ENCODE measurements at regions not wholly inside any gene's neighbourhood (a gene's known extent, or its start where the extent isn't known, plus 50 kb on each side); places are given as distances from the start of the nearest gene placed in this dataset.

- Histone ChIP-seq H3K4me1 (replicated peaks in 1 of 4; ENCODE audit: control insufficient read depth in 3 of 4, insufficient read depth in 4 of 4, low read length in 3 of 4) (no peaks in the 10 kb centered on the region), H3K27ac (ENCODE audit: low read depth, low read length) (no peak overlapping the region), H3K9ac (replicated peaks in 1 of 4; ENCODE audit: extremely low read depth in 1 of 4, low read depth in 3 of 4, low read length in 3 of 4) (no peak overlapping the region), H2BK12ac (ENCODE audit: low read depth, low read length) (no peak overlapping the region), H3K4ac (replicated peaks; ENCODE audit: insufficient read length, low read depth, low read length) (no peak overlapping the region), H4K20me1 (replicated peaks in 1 of 2; ENCODE audit: control insufficient read depth in 1 of 2, insufficient read depth in 2 of 2, low read length in 2 of 2) (no peaks in the 10 kb centered on the region), H3K4me3 (ENCODE audit: extremely low read depth in 1 of 4, insufficient read depth in 2 of 4, low read depth in 3 of 4, low read length in 4 of 4) (no peak overlapping the region), H2AK5ac (ENCODE audit: low read depth, low read length) (no peak overlapping the region), H2BK5ac (ENCODE audit: low read depth, low read length) (no peak overlapping the region), H3K18ac (ENCODE audit: extremely low read depth, low read length) (no peak overlapping the region), H2BK20ac (ENCODE audit: low read length) (no peak overlapping the region), H3K36me3 (ENCODE audit: control insufficient read depth in 2 of 4, insufficient read depth in 4 of 4, low read length in 3 of 4) (no peaks in the 10 kb centered on the region), H3K23ac (ENCODE audit: insufficient read length) (no peak overlapping the region), H3K4me2 (ENCODE audit: insufficient read depth in 1 of 2, low read depth in 2 of 2, low read length in 2 of 2) (no peak overlapping the region), H3K79me1 (ENCODE audit: low read depth, low read length) (no peaks in the 10 kb centered on the region), H4K8ac (ENCODE audit: extremely low read depth, insufficient read depth, low read length) (no peak overlapping the region), H3K27me3 (replicated peaks in 1 of 4; ENCODE audit: control insufficient read depth in 3 of 4, extremely low read depth in 1 of 4, insufficient read depth in 3 of 4, low read length in 3 of 4) (no peaks in the 10 kb centered on the region), H4K91ac (replicated peaks; ENCODE audit: insufficient read length, low read length) (no peak overlapping the region), H3K23me2 (ENCODE audit: low read depth, low read length) (no peaks in the 10 kb centered on the region), H2BK15ac (ENCODE audit: low read length) (no peak overlapping the region), H4K5ac (ENCODE audit: insufficient read length, low read depth, low read length) (no peak overlapping the region), H3K79me2 (ENCODE audit: control insufficient read depth in 1 of 2, insufficient read depth in 2 of 2, low read length in 2 of 2) (no peaks in the 10 kb centered on the region), H3K56ac (replicated peaks; ENCODE audit: insufficient read length, low read depth, low read length) (no peak overlapping the region), H2AFZ (ENCODE audit: low read length) (no peak overlapping the region), H3K9me3 (ENCODE audit: insufficient read depth in 2 of 2, low read depth in 1 of 2, low read length in 1 of 2) (no peaks in the 10 kb centered on the region), H2BK120ac (replicated peaks; ENCODE audit: low read depth, low read length) (no peak overlapping the region), H3K14ac (ENCODE audit: insufficient read length) (no peak overlapping the region)
- no peak for DNase-seq (ENCODE audit: low read depth in 1 of 2, low spot score in 2 of 2)
- CTCF ChIA-PET (ENCODE audit: partially characterized antibody), result no interaction called here
- POLR2A ChIA-PET (ENCODE audit: partially characterized antibody), result no interaction called here
- FAIRE-seq, result no peak
- TF ChIP-seq JUND (IDR thresholded peaks at IDR 0.05; ENCODE audit: low read length) (no peak), EZH2 (IDR thresholded peaks at IDR 0.05; ENCODE audit: low read depth, low read length, severe bottlenecking) (no peak), HDAC6 (IDR thresholded peaks at IDR 0.05; ENCODE audit: low read depth, low read length) (no peak), KDM4A (IDR thresholded peaks at IDR 0.05; ENCODE audit: low read depth, low read length, severe bottlenecking) (no peak), POLR2AphosphoS5 (IDR thresholded peaks at IDR 0.05; ENCODE audit: low read depth, low read length) (no peak), EP300 (IDR thresholded peaks at IDR 0.05; ENCODE audit: borderline replicate concordance in 1 of 2, low read depth in 2 of 2, low read length in 2 of 2) (no peak)
These were observed 1187.5 kb upstream of the USP15 start for GRCh38 chr12:61072717-61073116.
